ENCODE measurements at regions not wholly inside any gene's neighbourhood (a gene's known extent, or its start where the extent isn't known, plus 50 kb on each side); places are given as distances from the start of the nearest gene placed in this dataset.

GRCh38 chr1:217343907-217344306, 287.0 kb downstream of the GPATCH2 start:
- Histone ChIP-seq H3K4me3 (ENCODE audit: insufficient read depth, low read depth, low read length) (no peak overlapping the region), H3K9ac (ENCODE audit: low read length) (no peak overlapping the region), H3K79me2 (ENCODE audit: insufficient read depth, low read length) (no peaks in the 10 kb centered on the region), H3K9me3 (ENCODE audit: insufficient read depth, low read depth, low read length) (no peaks in the 10 kb centered on the region), H3K4me2 (ENCODE audit: low read length) (no peak overlapping the region), H3K4me1 (ENCODE audit: insufficient read depth, low read length) (no peaks in the 10 kb centered on the region), H3K36me3 (ENCODE audit: insufficient read depth, low read length) (no peaks in the 10 kb centered on the region), H3K27me3 (ENCODE audit: insufficient read depth, low read length) (no peaks in the 10 kb centered on the region), H2AFZ (ENCODE audit: low read depth, low read length) (no peak overlapping the region), H3K27ac (ENCODE audit: low read depth, low read length) (no peak overlapping the region), H4K20me1 (ENCODE audit: insufficient read depth, low read length) (no peaks in the 10 kb centered on the region)
- DNase-seq (ENCODE audit: low read depth) (no peak), FAIRE-seq (no peak)
- Mint-ChIP-seq H3K27me3 (ENCODE audit: low read depth, unreplicated experiment) (peaks cover 4% of the 10 kb centered on the region), H3K4me3 (ENCODE audit: unreplicated experiment) (no peak overlapping the region), H3K4me1 (ENCODE audit: low read depth, unreplicated experiment) (no peaks in the 10 kb centered on the region), H3K36me3 (ENCODE audit: low read depth, unreplicated experiment) (no peaks in the 10 kb centered on the region), H3K9me3 (ENCODE audit: unreplicated experiment) (no peaks in the 10 kb centered on the region), H3K27ac (ENCODE audit: unreplicated experiment) (no peak overlapping the region)
- no peak for TF ChIP-seq EZH2 (IDR thresholded peaks at IDR 0.05; ENCODE audit: insufficient read depth, low read length)
- no peak for TF ChIP-seq CTCF (IDR thresholded peaks at IDR 0.05; ENCODE audit: insufficient read depth, low read depth, low read length)

GRCh38 chr1:217342105-217342504, 288.8 kb downstream of the GPATCH2 start:
- DNase-seq (ENCODE audit: low read depth) (no peak), FAIRE-seq (no peak)
- H3K9me3 Mint-ChIP-seq (ENCODE audit: unreplicated experiment), result no peaks in the 10 kb centered on the region
- H2AFZ ChIP-seq (ENCODE audit: low read depth, low read length), result no peak overlapping the region
- H3K36me3 Mint-ChIP-seq (ENCODE audit: low read depth, unreplicated experiment), result no peaks in the 10 kb centered on the region
- H4K20me1 ChIP-seq (ENCODE audit: insufficient read depth, low read length), result no peaks in the 10 kb centered on the region
- peaks cover 4% of the 10 kb centered on the region for H3K27me3 Mint-ChIP-seq (ENCODE audit: low read depth, unreplicated experiment)
- no peaks in the 10 kb centered on the region for H3K27me3 ChIP-seq (ENCODE audit: insufficient read depth, low read length)
- no peaks in the 10 kb centered on the region for H3K9me3 ChIP-seq (ENCODE audit: insufficient read depth, low read depth, low read length)
- TF ChIP-seq CTCF (IDR thresholded peaks at IDR 0.05; ENCODE audit: insufficient read depth, low read depth, low read length) (no peak), EZH2 (IDR thresholded peaks at IDR 0.05; ENCODE audit: insufficient read depth, low read length) (no peak)
- H3K9ac ChIP-seq (ENCODE audit: low read length), result no peak overlapping the region
- H3K4me1 ChIP-seq (ENCODE audit: insufficient read depth, low read length), result no peaks in the 10 kb centered on the region
- no peaks in the 10 kb centered on the region for H3K36me3 ChIP-seq (ENCODE audit: insufficient read depth, low read length)
- H3K27ac ChIP-seq (ENCODE audit: low read depth, low read length), result no peak overlapping the region
- H3K4me3 ChIP-seq (ENCODE audit: insufficient read depth, low read depth, low read length), result no peak overlapping the region
- no peaks in the 10 kb centered on the region for H3K79me2 ChIP-seq (ENCODE audit: insufficient read depth, low read length)
- H3K27ac Mint-ChIP-seq (ENCODE audit: unreplicated experiment), result no peak overlapping the region
- H3K4me1 Mint-ChIP-seq (ENCODE audit: low read depth, unreplicated experiment), result no peaks in the 10 kb centered on the region
- no peak overlapping the region for H3K4me3 Mint-ChIP-seq (ENCODE audit: unreplicated experiment)
- no peak overlapping the region for H3K4me2 ChIP-seq (ENCODE audit: low read length)

GRCh38 chr1:217336724-217337123, 294.2 kb downstream of the GPATCH2 start:
- H3K27me3 ChIP-seq (ENCODE audit: insufficient read depth, low read length), result no peaks in the 10 kb centered on the region
- H3K27ac Mint-ChIP-seq (ENCODE audit: unreplicated experiment), result no peak overlapping the region
- H3K36me3 ChIP-seq (ENCODE audit: insufficient read depth, low read length), result no peaks in the 10 kb centered on the region
- H3K36me3 Mint-ChIP-seq (ENCODE audit: low read depth, unreplicated experiment), result no peaks in the 10 kb centered on the region
- H4K20me1 ChIP-seq (ENCODE audit: insufficient read depth, low read length), result no peaks in the 10 kb centered on the region
- H3K27ac ChIP-seq (ENCODE audit: low read depth, low read length), result no peak overlapping the region
- TF ChIP-seq CTCF (IDR thresholded peaks at IDR 0.05; ENCODE audit: insufficient read depth, low read depth, low read length), result no peak
- TF ChIP-seq EZH2 (IDR thresholded peaks at IDR 0.05; ENCODE audit: insufficient read depth, low read length), result no peak
- H3K4me1 ChIP-seq (ENCODE audit: insufficient read depth, low read length), result no peaks in the 10 kb centered on the region
- FAIRE-seq, result no peak
- no peak overlapping the region for H2AFZ ChIP-seq (ENCODE audit: low read depth, low read length)
- H3K9ac ChIP-seq (ENCODE audit: low read length), result no peak overlapping the region
- H3K79me2 ChIP-seq (ENCODE audit: insufficient read depth, low read length), result no peaks in the 10 kb centered on the region
- no peak overlapping the region for H3K4me3 Mint-ChIP-seq (ENCODE audit: unreplicated experiment)
- H3K9me3 ChIP-seq (ENCODE audit: insufficient read depth, low read depth, low read length), result no peaks in the 10 kb centered on the region
- H3K27me3 Mint-ChIP-seq (ENCODE audit: low read depth, unreplicated experiment), result no peaks in the 10 kb centered on the region
- H3K4me3 ChIP-seq (ENCODE audit: insufficient read depth, low read depth, low read length), result no peak overlapping the region
- peaks cover 6% of the 10 kb centered on the region for H3K4me1 Mint-ChIP-seq (ENCODE audit: low read depth, unreplicated experiment)
- H3K4me2 ChIP-seq (ENCODE audit: low read length), result no peak overlapping the region
- no peak for DNase-seq (ENCODE audit: low read depth)
- H3K9me3 Mint-ChIP-seq (ENCODE audit: unreplicated experiment), result no peaks in the 10 kb centered on the region
